Kidney (tissue), 13 donors: ENCODE measurements at regions not wholly inside any gene's neighbourhood (a gene's known extent, or its start where the extent isn't known, plus 50 kb on each side); places are given as distances from the start of the nearest gene placed in this dataset.

Experiments
- DNase-seq, 5 donors: peaks; one replicate each; pipeline ENCODE4 v3.0.0-alpha.2; 2013 to 2020
- FAIRE-seq: peaks from 2 replicates; lab custom pipeline; 2012; peaks lifted over from hg19 to GRCh38; lab: Jason Lieb, UNC
- H3K27ac ChIP-seq, 2 donors: one replicate each; pipeline ENCODE4 v1.7.0; 2013; ENCODE audit warnings: low read depth in 2 of 2, low read length in 2 of 2, inconsistent platforms in 1 of 2
- H3K27me3 ChIP-seq: one replicate; pipeline ENCODE4 v1.7.1; 2013; ENCODE audit warnings: low read length, inconsistent platforms; ENCODE audit not compliant: control insufficient read depth, insufficient read depth
- H3K36me3 ChIP-seq, 3 donors: one replicate each; pipeline versions ENCODE4 v1.7.0 to v1.7.1; 2013; ENCODE audit warnings: low read length in 3 of 3, control low read depth in 1 of 3, inconsistent platforms in 1 of 3; ENCODE audit not compliant: insufficient read depth in 3 of 3, control insufficient read depth in 2 of 3
- H3K4me1 ChIP-seq, 3 donors: one replicate each; pipeline versions ENCODE4 v1.7.0 to v1.7.1; 2013; ENCODE audit warnings: low read length in 3 of 3, inconsistent platforms in 1 of 3, low read depth in 1 of 3; ENCODE audit not compliant: control insufficient read depth in 2 of 3, insufficient read depth in 2 of 3
- H3K4me3 ChIP-seq, 3 donors: one replicate each; pipeline versions ENCODE4 v1.7.0 to v1.8.1; 2013; ENCODE audit warnings: low read length in 3 of 3, control low read depth in 1 of 3, inconsistent platforms in 1 of 3
- H3K9ac ChIP-seq, 3 donors: one replicate each; pipeline versions ENCODE4 v1.7.0 to v1.7.1; 2013; ENCODE audit warnings: low read length in 3 of 3, control low read depth in 1 of 3, inconsistent platforms in 1 of 3
- H3K9me3 ChIP-seq, 3 donors: one replicate each; pipeline versions ENCODE4 v1.7.0 to v1.7.1; 2013; ENCODE audit warnings: low read length in 3 of 3, control low read depth in 1 of 3, inconsistent platforms in 1 of 3; ENCODE audit not compliant: control insufficient read depth in 2 of 3, insufficient read depth in 1 of 3
- intact Hi-C: fragments of 100-400 bp; cut with DNase I; formaldehyde crosslinking; loops from one replicate; pipeline ENCODE4 v1.11.1; 2022
- TF ChIP-seq, protein P1 (sequence below): IDR thresholded peaks from 3 replicates; pipeline ENCODE4 v1.5.1; 2012; ENCODE audit warnings: mild to moderate bottlenecking, moderate library complexity, borderline replicate concordance; ENCODE audit not compliant: insufficient read depth; ENCODE audit errors: extremely low read depth
- donor health status: control.
- donor health status: control.
- donor health status: control.
- donor health status: control.
- donor health status: control.
- donor health status: DM: yes; HTN: yes; CAD: no.
- donor health status: Normal renal cell carcinoma (clear cell type).

DNA sequence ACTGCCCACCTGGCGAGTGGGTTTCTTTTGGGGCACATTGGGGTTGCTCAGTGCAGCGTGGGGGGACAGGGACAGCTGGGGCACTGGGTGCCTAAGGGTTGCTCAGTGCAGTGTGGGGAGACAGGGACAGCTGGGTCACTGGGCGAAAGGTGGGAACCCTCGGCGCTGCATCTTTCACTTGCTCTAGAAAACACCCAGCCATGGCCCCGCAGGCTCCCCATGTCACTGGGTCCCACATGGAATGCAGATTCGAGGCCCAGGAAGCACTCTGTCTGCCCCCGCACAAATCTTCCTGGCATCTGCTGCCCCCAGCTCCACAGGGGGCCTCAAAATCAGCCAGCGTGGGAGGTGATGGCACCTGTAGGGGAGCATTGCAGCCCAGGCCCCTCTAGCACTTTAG is 229.3 kb downstream of the BRD1 start:
- H3K27me3 ChIP-seq = no peaks in the 10 kb centered on the region
- no peak overlapping the region for H3K9ac ChIP-seq
- no peak overlapping the region for H3K4me3 ChIP-seq
- H3K4me1 ChIP-seq = no peaks in the 10 kb centered on the region
- DNase-seq (no peak), FAIRE-seq (no peak)
- TF ChIP-seq, protein P1, sequence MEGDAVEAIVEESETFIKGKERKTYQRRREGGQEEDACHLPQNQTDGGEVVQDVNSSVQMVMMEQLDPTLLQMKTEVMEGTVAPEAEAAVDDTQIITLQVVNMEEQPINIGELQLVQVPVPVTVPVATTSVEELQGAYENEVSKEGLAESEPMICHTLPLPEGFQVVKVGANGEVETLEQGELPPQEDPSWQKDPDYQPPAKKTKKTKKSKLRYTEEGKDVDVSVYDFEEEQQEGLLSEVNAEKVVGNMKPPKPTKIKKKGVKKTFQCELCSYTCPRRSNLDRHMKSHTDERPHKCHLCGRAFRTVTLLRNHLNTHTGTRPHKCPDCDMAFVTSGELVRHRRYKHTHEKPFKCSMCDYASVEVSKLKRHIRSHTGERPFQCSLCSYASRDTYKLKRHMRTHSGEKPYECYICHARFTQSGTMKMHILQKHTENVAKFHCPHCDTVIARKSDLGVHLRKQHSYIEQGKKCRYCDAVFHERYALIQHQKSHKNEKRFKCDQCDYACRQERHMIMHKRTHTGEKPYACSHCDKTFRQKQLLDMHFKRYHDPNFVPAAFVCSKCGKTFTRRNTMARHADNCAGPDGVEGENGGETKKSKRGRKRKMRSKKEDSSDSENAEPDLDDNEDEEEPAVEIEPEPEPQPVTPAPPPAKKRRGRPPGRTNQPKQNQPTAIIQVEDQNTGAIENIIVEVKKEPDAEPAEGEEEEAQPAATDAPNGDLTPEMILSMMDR = no peak
- peaks cover 3 to 7% (median 4%) of the 10 kb centered on the region in 3 donors for H3K9me3 ChIP-seq
- no peaks in the 10 kb centered on the region for H3K36me3 ChIP-seq
- no peak overlapping the region for H3K27ac ChIP-seq
- intact Hi-C loops = no loop called here

DNA sequence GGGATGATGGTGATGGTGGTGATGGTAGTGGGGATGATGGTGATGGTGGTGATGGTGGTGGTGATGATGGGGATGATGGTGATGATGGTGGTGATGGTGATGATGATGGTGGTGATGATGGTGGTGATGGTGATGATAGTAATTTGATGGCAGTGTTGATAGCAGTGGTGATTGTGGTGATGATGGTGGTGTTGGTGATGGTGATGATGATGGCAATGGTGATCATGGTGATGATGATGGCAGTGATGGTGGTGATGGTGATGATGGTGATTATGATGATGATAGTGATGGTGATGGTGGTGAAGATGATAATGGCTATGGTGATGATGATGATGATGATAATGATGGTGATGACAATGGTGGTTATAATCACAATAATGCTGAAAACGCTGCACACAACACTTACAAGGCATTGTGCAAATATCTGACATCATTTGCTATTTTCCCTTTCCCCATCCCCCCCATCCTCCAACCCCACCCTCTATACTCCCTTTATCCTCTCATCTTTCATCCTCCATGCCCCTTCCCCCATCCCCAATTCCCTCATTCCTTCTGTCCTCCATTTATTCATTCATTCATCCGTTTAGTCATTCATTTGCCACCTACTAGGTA is 230.1 kb downstream of the BRD1 start:
- no peak overlapping the region for H3K9ac ChIP-seq
- no peaks in the 10 kb centered on the region for H3K4me1 ChIP-seq
- H3K36me3 ChIP-seq = no peaks in the 10 kb centered on the region
- intact Hi-C loops = no loop called here
- peaks cover 3 to 7% (median 4%) of the 10 kb centered on the region in 3 donors for H3K9me3 ChIP-seq
- FAIRE-seq (no peak), DNase-seq (no peak)
- H3K27ac ChIP-seq = no peak overlapping the region
- TF ChIP-seq, protein P1 = no peak
- H3K4me3 ChIP-seq = no peak overlapping the region
- H3K27me3 ChIP-seq = no peaks in the 10 kb centered on the region

DNA sequence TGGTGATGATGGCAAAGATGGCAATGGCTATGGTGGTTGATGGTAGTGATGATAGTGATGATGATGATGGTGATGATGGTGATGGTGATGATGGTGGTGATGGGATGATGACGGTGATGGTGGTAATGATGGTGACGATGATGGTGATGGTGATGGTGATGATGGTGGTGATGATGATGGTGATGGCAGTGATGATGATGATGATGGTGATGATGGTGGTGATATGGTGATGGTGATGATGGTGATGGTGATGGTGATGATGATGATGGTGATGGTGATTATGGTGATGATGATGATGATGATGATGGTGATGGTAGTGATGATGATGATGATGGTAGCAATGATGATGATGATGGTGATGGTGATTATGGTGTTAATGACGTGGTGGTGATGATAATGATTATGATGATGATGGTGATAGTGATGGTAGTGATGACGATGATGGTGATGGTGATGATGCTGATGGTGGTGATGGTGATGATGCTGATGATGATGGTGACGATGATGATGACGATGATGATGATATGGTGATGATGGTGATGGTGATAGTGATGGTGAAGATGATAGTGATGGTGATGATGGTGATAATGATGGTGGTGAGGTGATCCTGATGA is 232.1 kb downstream of the BRD1 start:
- DNase-seq = no peak
- intact Hi-C loops = no loop called here
- Histone ChIP-seq H3K36me3 (no peaks in the 10 kb centered on the region), H3K27me3 (no peaks in the 10 kb centered on the region), H3K9ac (no peak overlapping the region), H3K4me3 (peak overlapping the region in 1 of 3 donors; percentile 39), H3K9me3 (peaks cover 3 to 7% (median 4%) of the 10 kb centered on the region in 3 donors), H3K4me1 (no peaks in the 10 kb centered on the region), H3K27ac (no peak overlapping the region)
- TF ChIP-seq, protein P1 = no peak
- no peak for FAIRE-seq
